GM23338 (cell line): ENCODE measurements at regions not wholly inside any gene's neighbourhood (a gene's known extent, or its start where the extent isn't known, plus 50 kb on each side); places are given as distances from the start of the nearest gene placed in this dataset.

Source experiments
- CREB1 ChIP-seq: fragments of 250-450 bp; sonication (Bioruptor Pico); IDR thresholded peaks from 2 replicates; pipeline ENCODE4 v1.5.0; 2020; ENCODE audit warnings: low read depth, mild to moderate bottlenecking, moderate library complexity
- CTCF ChIP-seq, 2 experiments: fragments of 200-600 bp in 1 of 2; sonication (generic) in 1 of 2; conservative IDR thresholded peaks; 2 replicates each; pipeline versions ENCODE4 v1.5.1 to v1.6.1; 2016 to 2017; ENCODE audit warnings: antibody characterized with exemption in 2 of 2, low read depth in 2 of 2, mild to moderate bottlenecking in 2 of 2, moderate library complexity in 1 of 2
- EZH2phosphoT487 ChIP-seq: fragments of 200-600 bp; sonication (generic); IDR thresholded peaks from one replicate; pipeline ENCODE4 v1.8.1; 2018; ENCODE audit warnings: antibody characterized with exemption; ENCODE audit not compliant: unreplicated experiment
- POLR2AphosphoS5 ChIP-seq: IDR thresholded peaks from 2 replicates; pipeline ENCODE4 v1.6.1; 2016; ENCODE audit warnings: antibody characterized with exemption, low read depth

- TF ChIP-seq CREB1 (no peak), CTCF (conservative IDR thresholded peaks at IDR 0.05; ENCODE audit: low read depth in 2 of 2) (no peak), POLR2AphosphoS5 (no peak), EZH2phosphoT487 (no peak)
These were observed 512.1 kb downstream of the QKI start for GRCh38 chr6:163926642-163927041.
